A673 (cell line): ENCODE measurements at regions not wholly inside any gene's neighbourhood (a gene's known extent, or its start where the extent isn't known, plus 50 kb on each side); places are given as distances from the start of the nearest gene placed in this dataset.

Experiments used
- BruUV-seq: library from RNA; stranded (reverse); fragments of 400-500 nt; replicated peaks from 2 replicates; lab custom pipeline; 2021; lab: Mats Ljungman, UMichigan
- CTCF ChIA-PET: fragments of 300-600 bp; sonication (Branson Sonifier 250); formaldehyde crosslinking; loops from one replicate; lab custom pipeline; 2022; ENCODE audit warnings: antibody characterized with exemption; lab: Charles Lee
- POLR2A ChIA-PET: fragments of 300-600 bp; sonication (Branson Sonifier 250); formaldehyde crosslinking; loops from one replicate; lab custom pipeline; 2022; ENCODE audit warnings: antibody characterized with exemption; ENCODE audit not compliant: low non-redundant PET; lab: Charles Lee
- DNase-seq: peaks from one replicate; pipeline ENCODE4 v3.0.0-alpha.2; 2015; ENCODE audit warnings: low spot score
- H3K27ac ChIP-seq: fragments of 200-600 bp; sonication (generic); 2 replicates; pipeline ENCODE4 v1.5.1; 2016; ENCODE audit warnings: mixed run types, low read depth, mild to moderate bottlenecking, mixed read lengths, antibody characterized with exemption, low read length; ENCODE audit not compliant: poor library complexity, severe bottlenecking
- H3K27me3 ChIP-seq: fragments of 200-600 bp; sonication (generic); replicated peaks from 2 replicates; pipeline ENCODE4 v1.6.1; 2017; ENCODE audit warnings: mixed run types, low read depth, mild to moderate bottlenecking, mixed read lengths, antibody characterized with exemption, low read length; ENCODE audit not compliant: insufficient read depth, poor library complexity
- H3K36me3 ChIP-seq: fragments of 200-600 bp; sonication (generic); 2 replicates; pipeline ENCODE4 v1.6.1; 2016; ENCODE audit warnings: mixed run types, mild to moderate bottlenecking, mixed read lengths, antibody characterized with exemption, low read length; ENCODE audit not compliant: insufficient read depth, poor library complexity, severe bottlenecking
- H3K4me1 ChIP-seq: fragments of 200-600 bp; sonication (generic); 2 replicates; pipeline ENCODE4 v1.6.1; 2017; ENCODE audit warnings: mixed run types, mild to moderate bottlenecking, mixed read lengths, antibody characterized with exemption, low read length; ENCODE audit not compliant: insufficient read depth, poor library complexity, severe bottlenecking
- H3K4me3 ChIP-seq: fragments of 200-600 bp; sonication (generic); 2 replicates; pipeline ENCODE4 v1.5.1; 2016; ENCODE audit warnings: low read depth, mixed run types, mild to moderate bottlenecking, mixed read lengths, low read length; ENCODE audit not compliant: poor library complexity, severe bottlenecking
- H3K9me3 ChIP-seq: fragments of 200-600 bp; sonication (generic); 2 replicates; pipeline ENCODE4 v1.6.1; 2016; ENCODE audit warnings: mixed run types, low read depth, mild to moderate bottlenecking, mixed read lengths, antibody characterized with exemption, low read length; ENCODE audit not compliant: poor library complexity, severe bottlenecking
- EZH2 ChIP-seq: fragments of 200-600 bp; sonication (generic); IDR thresholded peaks from 2 replicates; pipeline ENCODE4 v1.6.1; 2017; ENCODE audit warnings: borderline replicate concordance, low read depth, mild to moderate bottlenecking, mixed read lengths, antibody characterized with exemption, low read length; ENCODE audit not compliant: poor library complexity, severe bottlenecking
- intact Hi-C: fragments of 100-400 bp; cut with micrococcal nuclease; formaldehyde crosslinking; loops from one replicate; pipeline ENCODE4 v1.10.0; 2022; ENCODE audit not compliant: unreplicated experiment
- TF ChIP-seq, protein P1 (sequence below): fragments of 300-800, 200-600 bp; sonication (generic); conservative IDR thresholded peaks from 2 replicates; pipeline ENCODE4 v1.5.1; 2017; ENCODE audit warnings: low read depth, mild to moderate bottlenecking, antibody characterized with exemption, low read length, moderate library complexity, mixed read lengths

DNA sequence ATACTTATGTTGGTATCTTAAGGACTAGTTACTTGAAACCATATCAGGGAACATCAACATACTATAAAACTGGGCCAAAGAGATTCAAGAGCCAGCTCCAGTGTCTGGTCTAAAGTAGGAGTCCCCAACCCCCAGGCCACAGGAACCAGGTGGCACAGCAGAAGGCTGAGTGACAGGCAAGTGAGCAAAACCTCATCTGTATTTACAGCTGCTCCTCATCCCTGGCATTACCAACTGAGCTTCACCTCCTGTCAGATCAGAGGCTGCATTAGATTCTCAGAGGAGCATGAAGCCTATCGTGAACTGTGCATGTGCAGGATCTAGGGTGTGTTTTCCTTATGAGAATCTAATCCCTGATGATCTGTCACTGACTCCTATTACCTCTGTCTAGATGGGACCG, 581.6 kb upstream of the CDH9 start:
- H3K27ac ChIP-seq, result no peak overlapping the region
- intact Hi-C loops, result no loop called here
- BruUV-seq, result no TSS peak
- H3K4me1 ChIP-seq, result no peaks in the 10 kb centered on the region
- no peak for TF ChIP-seq EZH2
- TF ChIP-seq, protein P1, sequence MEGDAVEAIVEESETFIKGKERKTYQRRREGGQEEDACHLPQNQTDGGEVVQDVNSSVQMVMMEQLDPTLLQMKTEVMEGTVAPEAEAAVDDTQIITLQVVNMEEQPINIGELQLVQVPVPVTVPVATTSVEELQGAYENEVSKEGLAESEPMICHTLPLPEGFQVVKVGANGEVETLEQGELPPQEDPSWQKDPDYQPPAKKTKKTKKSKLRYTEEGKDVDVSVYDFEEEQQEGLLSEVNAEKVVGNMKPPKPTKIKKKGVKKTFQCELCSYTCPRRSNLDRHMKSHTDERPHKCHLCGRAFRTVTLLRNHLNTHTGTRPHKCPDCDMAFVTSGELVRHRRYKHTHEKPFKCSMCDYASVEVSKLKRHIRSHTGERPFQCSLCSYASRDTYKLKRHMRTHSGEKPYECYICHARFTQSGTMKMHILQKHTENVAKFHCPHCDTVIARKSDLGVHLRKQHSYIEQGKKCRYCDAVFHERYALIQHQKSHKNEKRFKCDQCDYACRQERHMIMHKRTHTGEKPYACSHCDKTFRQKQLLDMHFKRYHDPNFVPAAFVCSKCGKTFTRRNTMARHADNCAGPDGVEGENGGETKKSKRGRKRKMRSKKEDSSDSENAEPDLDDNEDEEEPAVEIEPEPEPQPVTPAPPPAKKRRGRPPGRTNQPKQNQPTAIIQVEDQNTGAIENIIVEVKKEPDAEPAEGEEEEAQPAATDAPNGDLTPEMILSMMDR, result no peak
- H3K36me3 ChIP-seq, result no peaks in the 10 kb centered on the region
- no peak overlapping the region for H3K4me3 ChIP-seq
- H3K9me3 ChIP-seq, result peaks cover 4% of the 10 kb centered on the region
- no peak for DNase-seq
- CTCF ChIA-PET, result no interaction called here
- POLR2A ChIA-PET, result no interaction called here
- no peaks in the 10 kb centered on the region for H3K27me3 ChIP-seq

DNA sequence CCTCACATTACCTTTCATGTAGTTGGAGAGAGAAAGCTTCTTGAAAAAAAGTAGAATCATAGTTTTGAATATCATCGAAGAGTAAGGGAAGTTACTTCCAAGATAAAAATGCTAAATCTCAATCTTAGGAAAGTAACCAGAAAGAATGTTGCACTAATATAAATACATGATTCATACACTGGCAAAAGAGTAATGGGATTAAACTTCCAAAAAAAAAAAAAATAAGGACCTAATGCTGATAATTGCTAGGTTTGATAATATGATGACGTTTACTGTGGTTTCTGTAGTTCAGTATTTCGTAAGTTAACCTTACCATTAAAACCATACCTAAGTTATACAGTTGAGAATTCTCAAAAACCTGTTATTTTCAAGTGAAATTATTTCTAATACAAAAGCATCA, 573.8 kb upstream of the CDH9 start:
- intact Hi-C loops, result no loop called here
- no peaks in the 10 kb centered on the region for H3K9me3 ChIP-seq
- no peaks in the 10 kb centered on the region for H3K36me3 ChIP-seq
- ChIA-PET CTCF (no interaction called here), POLR2A (no interaction called here)
- H3K27ac ChIP-seq, result no peak overlapping the region
- H3K4me3 ChIP-seq, result no peak overlapping the region
- H3K27me3 ChIP-seq, result no peaks in the 10 kb centered on the region
- TF ChIP-seq, protein P1, result no peak
- no peak for TF ChIP-seq EZH2
- no peaks in the 10 kb centered on the region for H3K4me1 ChIP-seq
- DNase-seq, result no peak
- BruUV-seq, result no TSS peak

DNA sequence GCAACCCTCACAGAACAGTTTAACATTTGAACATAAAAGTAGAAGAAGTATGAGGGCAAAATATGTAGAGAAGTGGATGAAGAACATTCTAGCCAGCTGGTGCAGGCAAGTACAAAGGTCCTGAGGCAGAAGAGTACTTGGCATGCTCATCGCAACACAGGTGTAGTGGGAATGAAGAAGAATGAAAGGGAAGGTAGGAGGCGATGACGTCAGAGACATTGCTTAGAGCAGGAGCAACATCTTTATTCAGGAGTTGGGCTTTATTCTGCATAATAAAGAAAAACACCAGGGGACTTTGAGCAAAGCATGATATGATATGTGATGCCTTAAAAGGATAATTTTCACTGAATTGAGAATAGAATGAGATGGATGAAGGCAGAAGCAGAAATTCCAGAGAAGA, 570.6 kb upstream of the CDH9 start:
- intact Hi-C loops, result no loop called here
- Histone ChIP-seq H3K27me3 (no peaks in the 10 kb centered on the region), H3K36me3 (no peaks in the 10 kb centered on the region), H3K27ac (no peak overlapping the region), H3K9me3 (no peaks in the 10 kb centered on the region), H3K4me1 (no peaks in the 10 kb centered on the region), H3K4me3 (no peak overlapping the region)
- DNase-seq, result no peak
- TF ChIP-seq, protein P1, result no peak
- no peak for TF ChIP-seq EZH2
- CTCF ChIA-PET, result no interaction called here
- POLR2A ChIA-PET, result no interaction called here
- no TSS peak for BruUV-seq
